GM12892 (cell line): ENCODE measurements at regions not wholly inside any gene's neighbourhood (a gene's known extent, or its start where the extent isn't known, plus 50 kb on each side); places are given as distances from the start of the nearest gene placed in this dataset.

Experiments used
- DNase-seq: peaks from one replicate; pipeline ENCODE4 v3.0.0; 2011; ENCODE audit not compliant: insufficient read length
- FAIRE-seq: peaks from 2 replicates; lab custom pipeline; 2011; peaks lifted over from hg19 to GRCh38; lab: Jason Lieb, UNC
- POLR2A ChIP-seq: IDR thresholded peaks from 2 replicates; pipeline ENCODE4 v1.6.1; 2011; ENCODE audit warnings: low read depth, low read length, control low read depth
- POLR2AphosphoS5 ChIP-seq: IDR thresholded peaks from 2 replicates; pipeline ENCODE4 v1.6.1; 2011; ENCODE audit warnings: low read depth, low read length, control low read depth
- TAF1 ChIP-seq: IDR thresholded peaks from 2 replicates; pipeline ENCODE4 v1.6.1; 2011; ENCODE audit warnings: low read depth, mild to moderate bottlenecking, control low read depth, low read length, borderline replicate concordance

GRCh38 chr6:125679651-125680050 is 69.8 kb upstream of the HEY2 start:
- no peak for TF ChIP-seq POLR2A
- TF ChIP-seq POLR2AphosphoS5 = no peak
- no peak for TF ChIP-seq TAF1
- FAIRE-seq = no peak

GRCh38 chr6:125682939-125683338 is 66.5 kb upstream of the HEY2 start:
- FAIRE-seq (no peak), DNase-seq (no peak)
- TF ChIP-seq TAF1 = no peak
- TF ChIP-seq POLR2A = no peak
- no peak for TF ChIP-seq POLR2AphosphoS5

More at GRCh38 chr6:125679651-125680050, 69.8 kb upstream of the HEY2 start:
- no peak for DNase-seq

- no peak for TF ChIP-seq TAF1
- no peak for TF ChIP-seq POLR2AphosphoS5
- TF ChIP-seq POLR2A = no peak
- FAIRE-seq = no peak
These were observed 61.3 kb upstream of the HEY2 start for GRCh38 chr6:125688138-125688537.

DNA sequence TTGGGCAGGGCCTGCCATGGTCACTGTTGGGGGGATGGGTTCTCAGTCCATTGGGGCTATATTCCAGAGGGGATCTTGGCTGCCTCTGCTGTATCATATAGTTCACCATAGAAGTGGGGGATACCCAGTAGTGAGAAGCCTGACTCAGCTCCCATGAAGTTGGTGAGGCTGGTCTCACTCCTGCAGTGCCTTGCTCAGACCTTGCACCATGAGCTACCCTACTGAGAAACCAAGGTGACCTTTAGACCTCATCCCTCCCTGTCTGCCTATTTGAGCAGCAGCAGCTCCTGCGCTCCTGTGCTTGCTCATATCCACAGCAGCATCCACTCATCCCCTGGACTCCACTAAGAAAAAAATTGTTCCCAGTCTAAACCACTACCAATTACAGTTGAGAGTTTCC is 56.0 kb upstream of the HEY2 start:
- no peak for DNase-seq
- FAIRE-seq = no peak
- TF ChIP-seq POLR2A = no peak
- no peak for TF ChIP-seq TAF1
- TF ChIP-seq POLR2AphosphoS5 = no peak

More at GRCh38 chr6:125688138-125688537, 61.3 kb upstream of the HEY2 start:
- no peak for DNase-seq

DNA sequence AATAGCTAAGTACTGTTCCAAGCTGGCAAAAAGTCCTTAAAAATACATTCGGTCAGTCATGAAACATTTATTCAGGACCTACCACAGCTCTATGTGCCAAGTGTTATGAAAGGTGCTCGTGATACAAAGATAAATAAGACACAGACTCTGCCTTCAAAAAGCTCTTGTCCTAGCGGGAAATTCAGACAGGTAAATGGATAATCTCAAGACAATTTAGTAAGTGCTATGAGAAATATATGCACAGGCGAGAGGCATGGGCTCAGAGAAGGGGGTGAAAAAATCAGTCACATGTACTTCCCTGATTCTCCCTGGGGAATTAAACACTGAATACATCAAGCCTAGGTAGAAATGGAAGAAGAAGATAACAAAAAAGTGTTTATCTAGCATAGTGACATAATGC is 49.8 kb upstream of the HEY2 start:
- FAIRE-seq = no peak
- no peak for DNase-seq
- TF ChIP-seq POLR2AphosphoS5 (no peak), TAF1 (no peak), POLR2A (no peak)
